ENCODE measurements at regions not wholly inside any gene's neighbourhood (a gene's known extent, or its start where the extent isn't known, plus 50 kb on each side); places are given as distances from the start of the nearest gene placed in this dataset.

DNA sequence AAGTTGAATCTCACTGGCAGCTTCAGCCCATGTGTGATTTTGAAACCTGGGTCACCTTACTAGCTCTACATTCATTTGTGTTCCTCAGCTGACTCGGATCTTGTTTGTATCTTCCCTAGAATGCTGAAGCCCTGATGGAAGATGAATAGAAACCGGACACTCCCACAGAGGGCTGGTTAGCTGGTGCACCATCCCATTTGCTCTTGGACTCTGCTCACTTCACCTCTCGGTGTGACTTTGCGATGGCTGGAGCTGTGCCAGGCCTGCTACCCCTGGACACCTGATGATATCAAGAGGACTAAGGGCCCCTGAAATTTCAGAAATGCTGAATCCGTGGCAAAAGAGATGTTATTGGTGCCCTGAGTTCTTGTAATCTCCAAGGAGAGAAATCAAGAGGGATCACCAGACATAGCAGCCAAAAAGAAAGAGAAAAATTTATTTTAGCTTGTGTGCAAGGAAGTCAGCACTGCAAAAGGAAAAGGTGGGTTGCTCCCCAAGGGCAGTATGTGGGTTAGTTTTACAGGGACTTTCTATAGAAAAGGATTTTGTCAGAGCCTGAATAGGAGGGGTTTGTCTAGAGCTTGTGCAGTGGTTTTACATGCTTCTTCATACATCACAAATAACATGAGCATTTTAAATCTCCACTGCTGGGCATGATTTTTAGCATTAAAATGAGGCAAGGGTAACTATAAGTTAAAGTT, 426.3 kb upstream of the NOX3 start:
- Histone ChIP-seq H3K36me3 (ENCODE audit: control insufficient read depth in 1 of 2, insufficient read depth in 2 of 2, low read length in 2 of 2) (no peaks in the 10 kb centered on the region), H3K27me3 (ENCODE audit: insufficient read depth, low read length) (no peaks in the 10 kb centered on the region), H3K9me2 (ENCODE audit: insufficient read depth) (no peaks in the 10 kb centered on the region), H3K79me2 (ENCODE audit: insufficient read depth, low read length) (no peaks in the 10 kb centered on the region), H4K20me1 (ENCODE audit: insufficient read depth) (no peaks in the 10 kb centered on the region), H3K9ac (ENCODE audit: low read length) (no peak overlapping the region), H3K4me3 (replicated peaks in 1 of 2; ENCODE audit: low read depth in 1 of 2, low read length in 2 of 2) (no peak overlapping the region), H3K9me3 (ENCODE audit: control insufficient read depth in 1 of 2, insufficient read depth in 1 of 2, low read depth in 1 of 2, low read length in 2 of 2) (no peaks in the 10 kb centered on the region), H2AFZ (ENCODE audit: low read depth, low read length, poor library complexity, severe bottlenecking) (no peak overlapping the region), H3K4me1 (ENCODE audit: control insufficient read depth in 1 of 2, insufficient read depth in 2 of 2, low read length in 2 of 2) (peaks cover 0 to 16% of the 10 kb centered on the region in 2 experiments; a peak in 1 of 4 replicates), H3K27ac (ENCODE audit: low read depth, low read length) (no peak overlapping the region), H3K4me2 (ENCODE audit: low read length) (no peak overlapping the region)
- DNase-seq (ENCODE audit: low read depth, low spot score) (no peak), ATAC-seq (no peak)
- ChIA-PET POLR2A (no interaction called here), CTCF (no interaction called here), RAD21 (ENCODE audit: low non-redundant PET in 1 of 2, low total read pairs in 2 of 2, uncharacterized antibody in 2 of 2, unreplicated experiment in 2 of 2) (no interaction called here)
- intact Hi-C loops (cut with micrococcal nuclease), result no loop called here
- BruUV-seq (replicated peaks), result no TSS peak
- TF ChIP-seq FOSL1 (IDR thresholded peaks at IDR 0.05; ENCODE audit: low read depth) (no peak), CBX3 (IDR thresholded peaks at IDR 0.05; ENCODE audit: low read depth) (no peak), POLR2AphosphoS5 (IDR thresholded peaks at IDR 0.05; ENCODE audit: low read depth, low read length) (no peak), SP1 (IDR thresholded peaks at IDR 0.05; ENCODE audit: low read depth) (no peak)
- TF ChIP-seq, protein P1, sequence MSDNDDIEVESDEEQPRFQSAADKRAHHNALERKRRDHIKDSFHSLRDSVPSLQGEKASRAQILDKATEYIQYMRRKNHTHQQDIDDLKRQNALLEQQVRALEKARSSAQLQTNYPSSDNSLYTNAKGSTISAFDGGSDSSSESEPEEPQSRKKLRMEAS (IDR thresholded peaks at IDR 0.05), result no peak
- TF ChIP-seq, protein P2, sequence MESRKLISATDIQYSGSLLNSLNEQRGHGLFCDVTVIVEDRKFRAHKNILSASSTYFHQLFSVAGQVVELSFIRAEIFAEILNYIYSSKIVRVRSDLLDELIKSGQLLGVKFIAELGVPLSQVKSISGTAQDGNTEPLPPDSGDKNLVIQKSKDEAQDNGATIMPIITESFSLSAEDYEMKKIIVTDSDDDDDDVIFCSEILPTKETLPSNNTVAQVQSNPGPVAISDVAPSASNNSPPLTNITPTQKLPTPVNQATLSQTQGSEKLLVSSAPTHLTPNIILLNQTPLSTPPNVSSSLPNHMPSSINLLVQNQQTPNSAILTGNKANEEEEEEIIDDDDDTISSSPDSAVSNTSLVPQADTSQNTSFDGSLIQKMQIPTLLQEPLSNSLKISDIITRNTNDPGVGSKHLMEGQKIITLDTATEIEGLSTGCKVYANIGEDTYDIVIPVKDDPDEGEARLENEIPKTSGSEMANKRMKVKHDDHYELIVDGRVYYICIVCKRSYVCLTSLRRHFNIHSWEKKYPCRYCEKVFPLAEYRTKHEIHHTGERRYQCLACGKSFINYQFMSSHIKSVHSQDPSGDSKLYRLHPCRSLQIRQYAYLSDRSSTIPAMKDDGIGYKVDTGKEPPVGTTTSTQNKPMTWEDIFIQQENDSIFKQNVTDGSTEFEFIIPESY (IDR thresholded peaks at IDR 0.05; ENCODE audit: extremely low read depth, insufficient replicate concordance, low read length), result no peak

DNA sequence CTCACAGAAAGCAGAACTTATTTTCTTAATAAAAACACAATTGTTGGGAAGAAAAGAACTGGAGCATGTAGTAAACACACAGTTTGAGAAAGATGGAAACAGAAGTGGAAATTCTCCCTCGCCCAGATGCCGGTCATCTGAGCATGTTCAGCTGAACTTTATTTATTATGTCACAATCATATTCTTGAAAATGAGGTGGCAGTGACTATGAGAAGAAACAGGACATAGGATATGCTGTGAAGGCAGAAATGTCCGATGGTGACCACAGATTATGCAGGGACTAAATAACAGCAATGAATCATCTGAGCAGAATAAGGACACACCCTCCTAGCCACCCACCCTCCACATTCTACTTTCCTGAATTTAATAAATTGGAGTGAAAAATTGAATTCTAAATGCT, 425.3 kb upstream of the NOX3 start:
- ChIA-PET RAD21 (ENCODE audit: low non-redundant PET in 1 of 2, low total read pairs in 2 of 2, uncharacterized antibody in 2 of 2, unreplicated experiment in 2 of 2) (no interaction called here), CTCF (no interaction called here), POLR2A (no interaction called here)
- no peaks in the 10 kb centered on the region for H4K20me1 ChIP-seq (ENCODE audit: insufficient read depth)
- peaks cover 0 to 16% of the 10 kb centered on the region in 2 experiments; a peak in 1 of 4 replicates for H3K4me1 ChIP-seq (ENCODE audit: control insufficient read depth in 1 of 2, insufficient read depth in 2 of 2, low read length in 2 of 2)
- H3K27ac ChIP-seq (ENCODE audit: low read depth, low read length), result no peak overlapping the region
- DNase-seq (ENCODE audit: low read depth, low spot score) (no peak), ATAC-seq (no peak)
- H3K4me3 ChIP-seq (replicated peaks in 1 of 2; ENCODE audit: low read depth in 1 of 2, low read length in 2 of 2), result no peak overlapping the region
- intact Hi-C loops (cut with micrococcal nuclease), result no loop called here
- H3K9me2 ChIP-seq (ENCODE audit: insufficient read depth), result no peaks in the 10 kb centered on the region
- H2AFZ ChIP-seq (ENCODE audit: low read depth, low read length, poor library complexity, severe bottlenecking), result no peak overlapping the region
- H3K36me3 ChIP-seq (ENCODE audit: control insufficient read depth in 1 of 2, insufficient read depth in 2 of 2, low read length in 2 of 2), result no peaks in the 10 kb centered on the region
- no peak overlapping the region for H3K4me2 ChIP-seq (ENCODE audit: low read length)
- H3K9ac ChIP-seq (ENCODE audit: low read length), result no peak overlapping the region
- no peak for TF ChIP-seq EZH2 (IDR thresholded peaks at IDR 0.05)
- no TSS peak for BruUV-seq (replicated peaks)
- no peaks in the 10 kb centered on the region for H3K9me3 ChIP-seq (ENCODE audit: control insufficient read depth in 1 of 2, insufficient read depth in 1 of 2, low read depth in 1 of 2, low read length in 2 of 2)
- H3K79me2 ChIP-seq (ENCODE audit: insufficient read depth, low read length), result no peaks in the 10 kb centered on the region
- H3K27me3 ChIP-seq (ENCODE audit: insufficient read depth, low read length), result no peaks in the 10 kb centered on the region
